HG03442 (cell line): ENCODE measurements at regions not wholly inside any gene's neighbourhood (a gene's known extent, or its start where the extent isn't known, plus 50 kb on each side); places are given as distances from the start of the nearest gene placed in this dataset.
A peak's percentile ranks its signal among the peaks of the same experiment; 100 is the strongest.

Experiments used
- ATAC-seq: cut with Tn5 transposase; IDR thresholded peaks from one replicate; pipeline ENCODE4 v1.9.1; 2021; ENCODE audit warnings: mild to moderate bottlenecking, moderate library complexity; ENCODE audit not compliant: unreplicated experiment

DNA sequence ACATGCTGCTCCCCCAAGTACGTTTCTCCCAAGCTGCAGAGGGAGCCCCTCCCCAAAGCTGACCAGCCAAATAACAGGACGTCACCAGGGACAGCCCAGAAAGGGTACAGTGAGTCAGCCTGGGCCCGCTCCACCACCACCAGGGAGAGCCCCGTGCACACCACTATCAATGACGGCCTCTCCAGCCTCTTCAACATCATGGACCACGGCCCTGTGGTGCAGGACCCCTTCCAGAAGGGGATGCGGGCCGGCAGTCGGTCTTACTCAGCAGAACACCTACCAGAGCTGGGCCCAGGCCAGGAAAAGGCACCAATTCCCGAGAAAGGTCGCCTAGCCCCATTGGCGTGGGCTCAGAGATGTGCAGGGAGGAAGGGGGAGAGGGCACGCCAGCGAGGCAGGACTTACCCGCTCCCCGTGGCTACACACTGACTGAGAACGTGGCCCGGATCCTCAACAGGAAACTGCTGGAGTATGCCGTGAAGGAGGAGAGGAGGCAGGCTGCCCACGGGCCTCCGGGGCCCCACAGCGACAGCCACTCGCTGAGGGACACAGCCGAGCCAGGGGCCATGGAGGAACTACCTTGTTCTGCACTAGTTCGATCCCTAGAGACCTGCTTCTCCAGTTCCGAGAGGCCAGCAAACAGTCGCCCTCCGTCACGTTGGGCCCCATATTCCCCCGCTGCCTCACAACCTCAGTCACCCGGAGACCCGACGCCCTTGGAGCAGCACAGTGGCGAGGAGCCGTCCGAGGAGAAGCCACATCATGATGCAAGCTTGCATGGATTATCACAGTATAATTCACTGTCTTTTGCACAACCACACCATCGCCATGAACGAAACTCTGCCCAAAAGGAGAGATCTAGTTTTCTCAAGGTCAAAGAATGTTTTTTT, 815.9 kb upstream of the KLHL1 start:
- no peak for ATAC-seq

DNA sequence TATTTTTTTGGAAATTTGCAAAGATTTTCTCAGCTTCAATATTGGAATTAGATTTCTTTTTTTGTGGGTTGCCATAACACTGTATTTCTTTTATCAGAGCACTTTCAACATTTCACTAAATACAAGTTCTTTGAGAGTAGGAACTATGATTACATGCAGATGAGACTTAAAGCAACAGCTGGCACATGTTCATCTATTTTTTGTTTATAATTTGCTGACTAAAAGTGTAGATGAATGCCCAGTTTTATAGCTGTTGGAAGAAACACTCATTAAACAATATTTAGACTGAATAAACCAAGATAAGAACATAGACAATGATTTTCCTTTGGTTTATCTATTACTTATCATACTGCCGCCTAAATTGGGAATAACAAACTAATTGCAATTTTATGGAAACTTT, 803.0 kb upstream of the KLHL1 start:
- no peak for ATAC-seq

DNA sequence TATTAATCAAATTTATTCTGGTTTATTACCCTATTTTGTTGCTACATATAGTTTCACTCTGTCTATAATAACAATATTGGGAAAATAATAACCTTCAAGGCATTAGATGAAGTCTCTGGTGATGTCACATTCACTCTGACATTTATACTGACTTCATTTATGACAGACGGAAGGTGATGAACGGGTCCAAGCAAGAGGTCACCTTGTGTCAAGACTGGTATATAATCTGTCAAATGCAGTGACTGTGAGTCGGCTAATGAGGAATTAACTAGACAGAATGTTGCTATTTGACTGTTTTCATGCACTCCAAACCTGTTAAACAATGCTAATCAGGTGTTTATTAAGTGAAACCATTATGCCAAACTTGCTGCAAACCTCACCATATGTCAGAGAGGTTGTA, 800.5 kb upstream of the KLHL1 start:
- no peak for ATAC-seq

DNA sequence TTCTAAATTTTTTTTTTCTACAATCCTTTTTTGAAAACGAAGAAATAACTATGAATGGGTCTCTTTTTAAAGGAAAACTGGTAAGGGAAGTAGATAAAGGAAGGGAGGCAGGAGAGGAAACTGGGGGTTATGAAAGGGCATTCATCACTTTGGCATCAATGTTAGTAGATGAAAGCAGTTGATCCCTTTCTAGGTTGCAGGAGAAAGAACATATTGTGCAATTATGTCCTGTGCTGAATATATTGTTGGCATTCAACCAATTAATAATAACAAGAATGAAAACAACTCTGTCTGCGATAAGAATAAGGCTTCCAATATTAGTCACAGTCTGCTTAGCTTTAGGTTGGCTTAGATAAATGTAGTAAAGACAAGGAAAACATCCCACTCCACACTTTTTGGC, 796.8 kb upstream of the KLHL1 start:
- no peak for ATAC-seq

DNA sequence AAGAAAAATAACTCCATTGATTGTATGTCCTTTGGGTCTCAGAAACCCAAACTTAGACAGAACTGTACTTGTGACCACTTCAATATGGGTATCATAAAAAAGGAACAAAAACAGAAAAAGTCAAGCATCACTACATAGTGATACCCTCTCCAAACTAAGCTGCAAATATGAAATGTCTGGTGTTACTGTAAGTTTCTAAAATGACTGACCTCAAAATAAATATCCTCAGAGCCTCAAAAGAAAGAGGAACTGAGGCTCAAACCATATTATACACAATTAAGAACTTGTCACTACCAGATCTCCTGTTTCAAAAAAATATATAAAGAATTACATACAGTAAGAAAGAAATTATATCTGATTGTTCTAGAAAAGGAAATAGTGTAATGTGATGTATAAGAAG, 787.9 kb upstream of the KLHL1 start:
- no peak for ATAC-seq

DNA sequence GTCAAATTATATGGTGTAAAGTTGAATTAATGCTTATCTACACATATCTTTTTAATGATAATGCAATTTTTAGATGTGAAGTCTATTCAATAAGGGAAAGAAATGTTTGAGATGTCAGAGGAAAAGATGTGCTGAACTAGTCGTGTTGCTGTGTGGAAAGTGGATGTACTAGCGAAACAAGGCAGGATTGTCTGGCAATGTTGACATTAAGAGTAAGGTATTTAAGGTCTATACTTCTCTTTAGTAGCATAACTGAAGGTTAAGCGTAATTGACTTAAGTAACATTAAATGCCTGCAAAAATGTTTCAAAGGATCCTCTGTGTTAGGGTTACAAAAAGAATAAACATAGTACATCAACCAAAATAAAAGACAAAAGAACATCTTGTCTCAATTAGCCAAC, 787.3 kb upstream of the KLHL1 start:
- ATAC-seq, result no peak

DNA sequence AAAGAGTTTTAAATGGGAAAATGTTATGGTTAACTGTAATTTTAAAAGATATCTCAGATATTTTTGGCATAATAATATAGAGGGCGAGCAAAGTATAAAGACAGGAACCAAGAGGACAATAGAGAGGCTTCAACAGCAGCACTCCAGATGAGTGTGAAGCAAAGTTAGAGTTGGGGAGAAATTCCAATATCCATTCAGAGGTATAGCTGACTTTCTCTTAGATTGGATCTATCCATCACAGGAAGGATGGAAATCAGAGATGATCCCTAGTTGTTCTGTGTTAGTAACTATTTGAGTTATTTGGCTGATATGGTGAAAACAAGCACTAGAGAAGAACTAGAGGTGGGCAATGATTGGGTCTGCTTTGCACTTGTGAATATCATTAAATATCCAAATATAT, 786.0 kb upstream of the KLHL1 start:
- ATAC-seq, result no peak

DNA sequence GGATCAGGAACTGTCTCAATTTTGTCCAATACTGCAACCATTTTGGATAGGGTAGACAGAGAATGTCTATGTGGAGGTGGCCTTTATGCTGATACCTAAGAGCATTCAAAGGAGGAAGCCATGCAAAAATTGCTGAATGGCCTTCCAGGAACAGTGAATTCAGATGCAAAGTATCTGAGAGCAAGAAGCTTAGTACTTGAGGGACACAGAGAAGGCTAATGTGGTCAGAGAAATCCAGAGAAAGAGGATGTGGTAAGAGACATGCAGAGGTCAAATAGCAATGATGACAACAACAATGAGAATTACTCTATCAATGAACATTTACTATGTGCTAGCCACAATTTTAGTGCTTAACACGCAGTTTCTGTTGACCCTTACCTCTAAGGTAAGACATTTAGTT, 785.6 kb upstream of the KLHL1 start:
- peak; percentile 60 for ATAC-seq

DNA sequence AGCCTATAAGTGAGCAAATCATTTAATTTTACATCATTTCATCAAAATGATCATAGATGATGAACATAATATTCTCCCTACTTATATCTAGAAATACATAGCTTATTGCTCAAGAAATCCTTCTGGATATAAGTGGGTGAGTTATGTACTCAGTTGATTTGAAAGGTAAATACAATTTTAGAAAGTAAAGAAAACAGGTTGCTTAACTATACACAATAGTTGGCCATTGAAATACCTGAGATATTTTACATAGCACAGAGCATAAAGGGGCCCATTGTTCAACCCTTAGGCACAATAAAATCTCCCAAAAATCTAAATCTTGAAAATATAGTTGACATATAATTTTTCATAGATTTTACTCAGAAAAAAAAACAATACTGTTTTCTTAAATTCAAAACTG, 782.0 kb upstream of the KLHL1 start:
- ATAC-seq, result no peak

DNA sequence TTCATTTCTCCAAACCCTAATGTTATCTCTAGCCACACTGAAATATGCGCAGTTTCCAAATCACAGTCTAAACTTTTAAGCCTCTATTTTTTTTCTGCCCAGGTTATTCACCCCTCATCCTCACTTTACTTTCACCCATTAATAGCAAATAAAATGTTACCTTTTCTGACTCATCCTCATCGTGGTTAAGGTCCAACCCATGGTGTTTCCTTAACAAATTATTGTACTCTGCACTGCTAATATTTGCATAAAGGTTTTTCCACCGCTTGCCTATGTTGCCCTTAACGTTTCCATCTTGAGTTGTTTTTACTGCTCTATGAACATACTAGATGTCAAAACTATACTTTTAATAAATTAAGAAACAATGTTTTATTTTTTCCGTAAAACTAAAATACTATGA, 780.9 kb upstream of the KLHL1 start:
- ATAC-seq, result no peak

DNA sequence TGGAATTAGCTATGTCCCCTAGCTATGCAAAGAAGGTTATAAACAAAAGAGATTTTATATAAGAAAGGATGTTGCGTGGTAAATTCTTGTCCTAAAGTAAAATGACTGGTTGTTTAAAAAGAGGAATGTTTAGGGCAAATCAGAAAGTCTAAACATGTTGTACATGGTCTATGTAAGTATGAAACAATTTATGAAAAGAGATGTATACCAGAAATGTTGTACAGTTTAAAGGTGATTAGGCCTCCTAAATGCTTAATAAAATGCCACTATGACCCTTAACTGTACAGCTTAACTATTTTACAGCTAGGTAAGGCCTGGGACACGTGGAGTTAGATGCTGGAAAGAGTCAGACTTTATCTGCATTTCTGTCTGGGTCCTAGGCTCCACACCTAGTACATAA, 775.9 kb upstream of the KLHL1 start:
- ATAC-seq, result no peak

DNA sequence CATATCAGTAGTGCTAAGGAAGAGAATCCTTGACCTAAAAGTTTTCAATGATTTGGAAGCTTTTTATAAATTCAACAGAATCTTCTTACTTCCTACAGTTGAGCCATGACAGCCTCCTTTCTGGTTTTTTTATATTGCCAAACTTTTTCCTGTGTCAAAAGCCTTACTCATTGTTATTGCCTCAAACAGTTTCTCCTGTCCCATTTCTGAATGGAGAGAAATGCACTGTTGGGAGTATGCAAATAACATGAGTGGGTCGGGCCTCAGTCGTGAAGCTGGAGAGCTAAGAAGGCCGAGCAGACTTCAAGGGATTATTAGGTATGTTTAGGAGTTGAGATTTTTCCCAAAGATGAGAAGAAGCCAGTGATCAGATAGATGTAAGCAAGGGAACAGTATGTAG, 766.4 kb upstream of the KLHL1 start:
- ATAC-seq, result no peak

DNA sequence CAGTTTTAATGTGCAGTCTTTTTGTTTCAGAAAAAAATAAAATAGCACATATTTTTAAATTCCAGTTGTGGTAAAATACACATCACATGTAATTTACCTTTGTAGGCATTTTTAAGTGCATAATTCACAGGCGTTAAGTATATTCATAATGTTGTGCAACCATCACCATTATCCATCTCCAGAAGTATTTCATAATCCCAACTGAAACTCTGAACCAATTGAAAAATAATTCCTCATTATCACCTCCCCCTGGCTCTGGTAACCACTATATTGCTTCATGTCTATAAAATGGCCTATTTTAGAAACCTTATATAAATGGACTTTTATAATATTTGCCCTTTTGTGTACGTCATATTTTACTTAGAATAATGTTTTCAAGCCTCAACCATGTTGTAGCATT, 756.5 kb upstream of the KLHL1 start:
- no peak for ATAC-seq

DNA sequence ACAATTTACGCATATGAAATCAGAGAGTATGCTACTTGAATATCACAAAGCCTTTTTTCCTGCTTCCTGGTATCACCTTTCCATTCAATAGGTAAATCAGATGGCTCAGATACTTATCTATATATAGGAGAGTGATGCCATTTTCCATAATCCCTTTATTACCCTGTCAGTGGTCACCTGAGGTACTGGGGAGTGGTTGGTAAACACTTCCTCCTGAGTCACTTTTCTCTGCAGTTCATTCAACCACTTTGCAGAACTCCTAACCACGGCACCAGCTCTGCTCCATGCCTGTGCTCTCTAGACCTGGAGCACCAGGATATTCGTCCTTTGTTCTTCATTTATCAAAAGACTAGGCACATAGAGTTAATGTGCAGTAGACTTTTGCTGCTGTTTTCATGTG, 748.5 kb upstream of the KLHL1 start:
- no peak for ATAC-seq

DNA sequence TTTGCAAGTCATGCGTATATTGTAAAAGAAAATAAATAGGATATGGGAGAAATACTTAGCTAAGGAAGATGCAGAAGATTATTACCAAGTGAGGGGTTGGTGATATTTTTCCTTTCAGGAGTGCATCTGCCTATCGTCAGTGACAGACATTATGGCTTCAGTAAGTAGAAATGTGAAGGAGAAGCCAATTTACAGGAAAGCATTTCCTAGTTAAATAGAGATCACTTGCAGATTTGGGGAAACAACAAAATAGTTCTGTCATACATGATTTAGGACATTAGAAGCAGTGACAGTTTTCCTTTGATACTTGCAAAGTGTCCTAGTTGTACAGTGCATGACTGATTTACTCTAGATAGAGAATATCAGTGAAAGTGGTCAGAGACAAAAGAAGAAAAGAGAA, 747.8 kb upstream of the KLHL1 start:
- no peak for ATAC-seq

DNA sequence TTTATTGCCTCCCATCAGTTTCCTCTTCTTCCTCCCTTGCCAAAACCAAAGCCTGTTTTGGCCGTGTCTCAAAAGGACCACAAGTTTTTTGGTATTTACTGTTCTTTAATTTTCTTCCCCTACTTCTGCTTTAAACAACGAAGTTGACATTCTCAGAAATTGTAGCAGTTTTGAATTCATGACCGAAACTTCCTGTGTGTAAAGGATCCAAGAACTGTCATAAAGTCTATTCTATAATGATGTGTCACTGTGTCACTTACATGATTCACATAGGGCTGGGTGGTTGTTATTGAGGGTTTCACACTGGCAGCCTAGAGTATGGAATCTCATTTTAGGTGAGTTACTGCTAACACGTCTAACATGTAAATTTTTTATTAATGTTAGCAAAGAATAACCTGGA, 741.0 kb upstream of the KLHL1 start:
- no peak for ATAC-seq

DNA sequence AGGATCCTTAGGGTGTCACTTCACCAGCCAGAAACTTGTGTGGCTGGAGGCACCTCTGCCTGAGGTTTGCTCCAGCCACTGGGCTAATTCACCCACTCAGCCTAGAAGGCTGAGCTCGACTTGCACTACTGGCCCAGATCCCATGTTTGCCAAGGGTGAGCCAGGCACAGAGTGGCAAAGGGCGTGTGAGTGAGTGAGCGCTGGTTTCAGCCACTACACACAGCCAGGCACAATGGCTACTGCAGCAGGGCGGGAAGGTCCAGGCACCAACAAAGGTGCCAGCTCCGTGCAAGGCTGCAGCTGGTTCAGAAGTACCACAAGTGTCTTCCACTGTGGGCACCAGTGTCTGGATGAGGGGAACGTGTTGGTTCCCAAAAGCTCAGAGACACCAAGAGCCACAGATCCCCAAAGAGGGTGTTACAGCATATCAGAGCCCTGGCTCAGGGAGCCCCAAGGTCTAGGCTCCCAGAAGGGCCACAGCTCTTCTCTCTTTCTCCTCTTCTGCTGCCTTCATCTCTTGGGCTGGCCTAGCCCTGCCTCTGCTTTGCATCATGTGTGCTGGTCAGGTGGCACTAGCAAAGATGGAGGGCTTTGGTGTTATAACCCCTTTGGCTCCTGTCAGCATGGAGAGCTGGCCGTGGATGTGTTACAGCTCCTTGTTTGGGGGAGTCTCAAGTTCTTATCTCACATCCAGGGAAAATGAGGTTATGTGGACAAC, 736.3 kb upstream of the KLHL1 start:
- no peak for ATAC-seq

DNA sequence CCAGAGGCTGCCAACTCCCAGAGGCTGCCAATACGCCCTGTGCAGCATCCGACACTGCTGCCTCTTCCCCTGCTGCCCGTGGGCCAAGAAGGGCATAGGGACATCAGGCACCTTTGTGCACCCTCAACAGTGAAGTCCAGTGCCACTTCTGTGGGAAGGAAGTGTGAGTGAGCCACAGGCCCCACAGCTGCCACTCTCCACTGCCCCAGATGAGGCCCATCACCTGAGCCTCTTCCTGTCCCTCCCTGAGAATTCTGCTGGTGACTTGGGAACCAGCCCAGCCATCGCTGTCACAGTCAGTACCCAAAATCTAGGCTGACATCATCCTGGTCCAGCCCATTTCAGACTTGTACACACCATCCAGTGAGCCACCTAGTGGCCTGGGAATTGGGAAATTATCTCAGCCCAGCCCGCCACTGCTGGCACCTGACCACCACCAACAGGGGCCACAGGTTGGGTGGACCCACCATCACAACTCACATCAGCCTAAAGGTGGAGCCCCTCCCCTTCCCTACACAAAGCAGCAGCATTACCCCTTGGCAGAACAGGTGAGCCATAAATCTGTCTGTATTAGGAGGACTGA, 733.9 kb upstream of the KLHL1 start:
- no peak for ATAC-seq

DNA sequence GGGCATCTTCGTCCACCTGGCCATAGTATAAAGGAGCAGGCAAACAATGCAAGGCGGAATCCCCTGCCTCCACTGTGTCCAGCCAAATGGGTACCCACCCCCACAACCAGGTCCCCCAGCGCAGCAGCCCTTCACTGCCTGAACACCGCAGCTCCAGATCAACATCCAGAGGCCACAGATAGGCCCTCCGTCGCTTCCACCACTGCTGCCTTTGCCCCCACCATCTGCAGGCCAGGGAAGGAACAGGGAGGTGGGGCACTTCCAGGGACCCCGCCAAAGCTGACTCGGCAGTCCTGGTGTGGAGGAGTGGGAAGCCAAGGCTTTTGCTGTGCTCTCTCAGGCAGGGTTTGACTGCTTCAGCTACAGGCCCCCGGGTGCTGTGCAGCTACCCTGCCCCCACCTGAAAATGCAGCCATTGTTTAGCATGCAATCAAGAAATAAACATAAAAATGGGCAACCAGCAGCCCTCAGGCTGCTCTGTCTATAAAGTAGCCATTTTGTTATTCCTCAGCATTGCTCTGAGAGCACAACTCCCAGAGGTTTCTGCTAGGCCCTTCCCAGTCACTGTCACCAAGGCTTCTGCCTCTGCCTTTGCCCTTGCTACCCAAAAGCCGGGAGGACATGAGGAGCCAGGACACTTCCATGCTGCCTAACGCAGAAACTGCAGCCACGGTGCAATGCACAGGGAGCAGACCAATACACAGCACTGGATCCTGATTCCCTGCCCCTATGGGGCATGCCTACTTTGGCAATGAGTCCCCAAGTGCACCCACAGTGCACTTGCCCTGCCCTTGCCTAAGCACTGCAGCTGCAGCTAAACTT, 733.2 kb upstream of the KLHL1 start:
- no peak for ATAC-seq

DNA sequence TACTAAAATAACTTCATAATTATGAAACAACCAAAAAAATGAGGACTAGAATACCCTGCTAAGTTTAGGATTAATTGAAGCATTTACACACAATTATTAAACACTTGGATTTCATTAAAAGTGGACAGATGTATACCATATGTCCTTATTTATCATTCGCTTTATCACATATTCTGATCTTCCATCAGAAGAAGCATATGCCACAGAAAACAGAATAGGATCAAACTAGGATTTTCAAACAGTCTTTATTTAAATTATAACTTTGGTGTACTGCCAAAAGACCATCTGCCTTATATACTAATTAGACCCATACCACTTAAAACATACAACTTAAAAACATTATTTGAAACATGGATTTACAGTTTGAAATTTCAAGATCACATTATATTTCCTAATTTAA, 727.1 kb upstream of the KLHL1 start:
- ATAC-seq, result no peak

DNA sequence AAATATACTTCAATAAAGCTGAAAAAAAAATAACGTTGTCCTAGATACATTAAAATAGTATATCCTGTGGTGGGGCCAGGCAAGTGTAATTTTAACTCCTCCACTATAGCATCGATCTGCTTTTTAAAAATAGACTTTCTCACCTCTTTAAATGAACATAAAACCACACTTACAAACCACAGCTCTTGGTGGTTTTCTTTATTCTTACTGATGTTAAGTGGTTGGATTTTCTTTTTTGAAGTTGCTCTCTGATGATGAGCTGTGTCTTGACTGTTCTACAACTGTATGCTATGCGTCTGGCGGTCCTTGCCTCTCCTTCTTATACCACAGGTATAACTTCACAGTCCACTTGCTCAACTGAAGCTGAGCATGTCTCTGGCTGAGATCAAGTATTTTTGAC, 721.5 kb upstream of the KLHL1 start:
- peak; percentile 49 for ATAC-seq
